WTC11 (cell line): ENCODE measurements at regions not wholly inside any gene's neighbourhood (a gene's known extent, or its start where the extent isn't known, plus 50 kb on each side); places are given as distances from the start of the nearest gene placed in this dataset.

Experiments
- ATF1 ChIP-seq: sonication (generic); formaldehyde crosslinking; IDR thresholded peaks from 2 replicates; pipeline ENCODE4 v1.8.1; 2023; ENCODE audit warnings: mild to moderate bottlenecking, moderate library complexity, missing genetic modification reagents
- CBFB ChIP-seq: sonication (generic); formaldehyde crosslinking; IDR thresholded peaks from 2 replicates; pipeline ENCODE4 v1.8.1; 2022; ENCODE audit warnings: mild to moderate bottlenecking, low read depth, missing genetic modification reagents
- CTCF ChIP-seq: fragments of 200-600 bp; IDR thresholded peaks from 2 replicates; pipeline ENCODE4 v1.8.0; 2022; ENCODE audit warnings: antibody characterized with exemption
- MAX ChIP-seq: sonication (generic); formaldehyde crosslinking; IDR thresholded peaks from 2 replicates; pipeline ENCODE4 v1.8.0; 2022; ENCODE audit warnings: mild to moderate bottlenecking, missing genetic modification reagents
- NFYB ChIP-seq: sonication (generic); formaldehyde crosslinking; conservative IDR thresholded peaks from 2 replicates; pipeline ENCODE4 v1.8.0; 2022; ENCODE audit warnings: low read depth, missing genetic modification reagents
- NR3C1 ChIP-seq: sonication (generic); formaldehyde crosslinking; conservative IDR thresholded peaks from 2 replicates; pipeline ENCODE4 v1.8.1; 2023; ENCODE audit warnings: low read depth, mild to moderate bottlenecking, missing genetic modification reagents
- ZNF219 ChIP-seq: sonication (generic); formaldehyde crosslinking; IDR thresholded peaks from 2 replicates; pipeline ENCODE4 v1.8.0; 2023; ENCODE audit warnings: missing genetic modification reagents, mild to moderate bottlenecking, borderline replicate concordance
- ZNF263 ChIP-seq: sonication (generic); formaldehyde crosslinking; IDR thresholded peaks from 2 replicates; pipeline ENCODE4 v1.8.1; 2022; ENCODE audit warnings: low read depth, mild to moderate bottlenecking, moderate library complexity, missing genetic modification reagents
- ZNF317 ChIP-seq: sonication (generic); formaldehyde crosslinking; IDR thresholded peaks from 2 replicates; pipeline ENCODE4 v1.8.1; 2023; ENCODE audit warnings: low read depth, mild to moderate bottlenecking, moderate library complexity, missing genetic modification reagents, borderline replicate concordance

GRCh38 chr13:53127373-53127772, 98.8 kb downstream of the OLFM4 start:
- no peak for TF ChIP-seq ZNF219
- TF ChIP-seq ZNF263 (CRISPR knock-in tag): no peak
- TF ChIP-seq NFYB (CRISPR knock-in tag): no peak
- TF ChIP-seq NR3C1 (CRISPR knock-in tag): no peak
- no peak for TF ChIP-seq CTCF
- no peak for TF ChIP-seq MAX (CRISPR knock-in tag)
- TF ChIP-seq ATF1 (CRISPR knock-in tag): no peak
- TF ChIP-seq CBFB (CRISPR knock-in tag): no peak
- no peak for TF ChIP-seq ZNF317 (CRISPR knock-in tag)
